Sigmoid colon (tissue), 4 donors: ENCODE measurements at regions not wholly inside any gene's neighbourhood (a gene's known extent, or its start where the extent isn't known, plus 50 kb on each side); places are given as distances from the start of the nearest gene placed in this dataset.
"Not testable (repeated sequence)": the region's sequence is repeated elsewhere in the genome, so short reads cannot be mapped to it uniquely, and the experiment has no call there.

Experiments used
- POLR2AphosphoS5 ChIP-seq, 4 donors: sonication (generic); formaldehyde crosslinking; IDR thresholded peaks; one replicate each; pipeline ENCODE4 v1.6.1; 2017; ENCODE audit warnings: antibody characterized with exemption in 4 of 4
- TF ChIP-seq, protein P1 (sequence below), 4 experiments: fragments of 450-650 bp in 3 of 4; fragments of 200-600 bp in 1 of 4; IDR thresholded peaks; one replicate each; pipeline ENCODE4 v1.5.1; 2016 to 2019; ENCODE audit warnings: antibody characterized with exemption in 4 of 4, mild to moderate bottlenecking in 3 of 4, moderate library complexity in 2 of 4

DNA sequence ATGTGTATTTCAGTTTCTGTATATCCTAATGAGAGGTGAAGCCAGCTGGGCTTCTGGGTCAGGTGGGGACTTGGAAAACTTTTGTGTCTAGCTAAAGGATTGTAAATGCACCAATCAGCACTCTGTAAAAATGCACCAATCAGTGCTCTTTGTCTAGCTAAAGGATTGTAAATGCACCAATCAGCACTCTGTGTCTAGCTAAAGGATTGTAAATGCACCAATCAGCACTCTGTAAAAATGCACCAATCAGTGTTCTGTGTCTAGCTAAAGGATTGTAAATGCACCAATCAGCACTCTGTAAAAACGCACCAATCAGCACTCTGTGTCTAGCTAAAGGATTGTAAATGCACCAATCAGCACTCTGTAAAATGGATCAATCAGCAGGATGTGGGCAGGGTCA, 379.4 kb downstream of the OMA1 start:
- not testable (repeated sequence) for TF ChIP-seq POLR2AphosphoS5 (IDR thresholded peaks at IDR 0.05)
- TF ChIP-seq, protein P1, sequence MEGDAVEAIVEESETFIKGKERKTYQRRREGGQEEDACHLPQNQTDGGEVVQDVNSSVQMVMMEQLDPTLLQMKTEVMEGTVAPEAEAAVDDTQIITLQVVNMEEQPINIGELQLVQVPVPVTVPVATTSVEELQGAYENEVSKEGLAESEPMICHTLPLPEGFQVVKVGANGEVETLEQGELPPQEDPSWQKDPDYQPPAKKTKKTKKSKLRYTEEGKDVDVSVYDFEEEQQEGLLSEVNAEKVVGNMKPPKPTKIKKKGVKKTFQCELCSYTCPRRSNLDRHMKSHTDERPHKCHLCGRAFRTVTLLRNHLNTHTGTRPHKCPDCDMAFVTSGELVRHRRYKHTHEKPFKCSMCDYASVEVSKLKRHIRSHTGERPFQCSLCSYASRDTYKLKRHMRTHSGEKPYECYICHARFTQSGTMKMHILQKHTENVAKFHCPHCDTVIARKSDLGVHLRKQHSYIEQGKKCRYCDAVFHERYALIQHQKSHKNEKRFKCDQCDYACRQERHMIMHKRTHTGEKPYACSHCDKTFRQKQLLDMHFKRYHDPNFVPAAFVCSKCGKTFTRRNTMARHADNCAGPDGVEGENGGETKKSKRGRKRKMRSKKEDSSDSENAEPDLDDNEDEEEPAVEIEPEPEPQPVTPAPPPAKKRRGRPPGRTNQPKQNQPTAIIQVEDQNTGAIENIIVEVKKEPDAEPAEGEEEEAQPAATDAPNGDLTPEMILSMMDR (IDR thresholded peaks at IDR 0.05): not testable (repeated sequence)
